GM18511 (cell line): ENCODE measurements at regions not wholly inside any gene's neighbourhood (a gene's known extent, or its start where the extent isn't known, plus 50 kb on each side); places are given as distances from the start of the nearest gene placed in this dataset.

Source experiments
- ATAC-seq: cut with Tn5 transposase; IDR thresholded peaks from one replicate; pipeline ENCODE4 v1.9.1; 2021; ENCODE audit warnings: mild to moderate bottlenecking, moderate library complexity; ENCODE audit not compliant: unreplicated experiment

DNA sequence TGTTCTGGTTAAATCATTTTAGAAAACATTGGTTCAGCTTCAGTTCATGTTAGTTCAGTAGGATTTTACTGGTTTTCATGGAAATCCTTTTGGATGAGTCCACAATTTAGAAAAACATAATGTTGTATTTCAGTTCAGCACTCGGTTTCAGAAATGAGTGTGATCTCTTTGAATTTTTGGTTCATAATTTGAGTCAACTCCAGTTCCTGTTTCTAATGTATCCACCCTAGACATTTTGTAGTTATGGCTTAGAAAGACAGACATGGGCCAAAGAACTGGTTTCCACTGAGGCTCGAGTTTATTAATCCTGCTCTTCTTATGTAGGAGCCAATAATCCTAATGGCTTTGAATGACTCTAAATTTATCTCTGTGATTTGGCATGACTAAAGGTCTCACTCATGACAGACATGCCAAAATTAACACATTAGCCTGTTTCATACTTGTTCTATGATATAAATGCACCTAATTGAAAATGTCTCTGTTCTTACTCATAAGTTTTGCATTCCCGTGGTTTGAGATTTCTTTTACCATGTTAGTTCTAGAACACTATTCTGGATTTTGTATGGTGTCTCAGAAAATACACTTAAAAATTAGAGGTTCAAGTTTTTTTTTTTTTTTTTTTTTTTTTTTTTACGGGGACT is 82.3 kb upstream of the SPRED2 start:
- ATAC-seq: no peak

- ATAC-seq: no peak
Observed at GRCh38 chr2:65512783-65513182, 80.4 kb upstream of the SPRED2 start.

DNA sequence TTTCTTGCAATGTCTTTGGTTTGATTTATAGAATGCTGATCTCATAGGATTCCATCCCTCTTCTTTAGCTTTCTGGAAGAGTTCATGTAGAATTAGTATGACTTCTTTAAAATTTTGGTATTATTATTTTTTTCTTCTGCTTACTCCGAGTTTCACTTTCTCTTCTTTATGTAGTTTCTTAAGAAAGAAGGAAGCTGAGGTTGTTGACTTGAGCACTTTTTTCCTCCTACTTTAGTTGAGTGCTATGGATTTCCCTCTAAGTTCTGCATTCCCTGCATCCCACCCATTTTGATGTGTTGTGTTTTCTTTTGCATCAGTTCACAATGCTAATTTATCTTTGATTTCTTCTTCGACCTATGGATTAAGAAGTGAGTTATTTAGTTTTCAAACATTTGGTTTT is 78.9 kb upstream of the SPRED2 start:
- no peak for ATAC-seq

DNA sequence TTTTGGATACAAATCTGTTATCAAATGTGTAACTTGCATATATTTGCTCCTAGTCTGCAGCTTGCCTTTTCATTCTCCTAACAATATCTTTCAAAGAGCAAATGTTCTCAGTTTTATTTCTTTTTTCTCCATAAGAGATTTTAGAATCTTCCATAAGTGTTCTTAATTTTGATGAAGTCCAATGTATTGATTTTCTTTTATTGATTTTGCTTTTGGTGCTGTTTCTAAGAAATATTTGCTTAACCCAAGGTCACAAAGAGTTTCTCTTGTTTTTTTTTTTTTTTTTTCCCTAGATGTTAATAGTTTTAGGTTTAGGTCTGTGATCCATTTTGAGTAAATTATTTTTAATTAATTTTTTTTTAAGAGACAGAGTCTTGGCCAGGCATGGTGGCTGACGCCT is 75.8 kb upstream of the SPRED2 start:
- no peak for ATAC-seq

- ATAC-seq: no peak
Observed at GRCh38 chr2:65507102-65508069, 75.0 kb upstream of the SPRED2 start.

DNA sequence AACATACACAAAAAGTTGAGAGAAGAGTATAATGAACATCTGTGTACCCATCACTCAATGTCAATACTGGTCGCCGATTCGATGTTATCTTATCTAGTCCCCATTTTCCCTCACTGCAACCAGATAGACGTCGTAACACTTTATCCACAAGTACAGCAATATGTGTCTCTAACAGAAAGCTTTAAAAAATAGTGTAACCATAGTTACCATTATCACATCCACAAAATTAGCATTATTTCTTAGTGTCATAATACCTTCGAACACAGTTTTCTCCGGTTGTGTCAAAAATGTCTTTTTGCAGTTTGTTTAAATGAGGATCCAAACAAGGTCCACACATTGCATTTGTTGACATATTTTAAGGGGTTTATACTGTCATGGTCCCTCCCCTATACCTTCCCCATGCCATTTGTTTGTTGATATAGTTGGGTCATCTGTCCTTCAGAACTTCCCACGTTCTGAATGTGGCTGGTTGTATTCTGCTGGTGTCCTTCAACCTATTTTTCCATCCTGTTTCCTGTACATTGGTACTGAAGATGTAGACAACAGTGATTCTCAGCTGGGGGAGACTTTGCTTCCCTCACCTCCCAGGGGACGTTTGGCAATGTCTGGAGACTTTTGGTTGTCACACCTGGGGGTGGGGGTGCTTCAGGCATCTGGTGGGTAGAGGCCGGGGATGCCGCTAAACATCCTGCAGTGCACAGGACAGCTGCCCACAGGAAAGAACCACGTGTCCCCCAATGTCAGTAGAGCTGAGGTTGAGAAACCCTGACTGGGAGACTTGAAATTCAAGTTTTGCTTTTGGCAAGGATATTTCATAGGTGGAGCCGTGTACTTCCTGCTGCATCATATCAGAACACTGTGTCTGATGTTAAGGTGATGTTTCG is 72.7 kb upstream of the SPRED2 start:
- ATAC-seq: no peak

DNA sequence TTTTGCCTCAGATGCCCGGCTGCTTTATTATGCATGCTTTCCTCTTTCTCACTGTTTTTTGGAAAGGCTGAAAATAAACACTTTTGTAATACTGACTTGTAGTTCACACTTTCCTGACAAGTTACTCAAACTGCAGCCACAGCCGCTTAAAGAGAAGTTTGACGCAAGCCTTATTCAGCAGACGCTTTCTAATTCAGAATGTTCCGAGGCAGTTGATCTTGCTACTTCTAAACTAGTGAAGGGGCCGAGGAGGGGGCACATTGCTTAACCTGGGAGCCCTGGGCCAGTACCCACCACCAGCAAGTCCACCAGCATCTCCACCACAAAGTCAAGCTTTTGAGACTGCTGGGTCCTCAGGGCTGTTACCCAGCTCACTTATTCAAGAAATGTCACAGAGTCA is 71.8 kb upstream of the SPRED2 start:
- no peak for ATAC-seq

DNA sequence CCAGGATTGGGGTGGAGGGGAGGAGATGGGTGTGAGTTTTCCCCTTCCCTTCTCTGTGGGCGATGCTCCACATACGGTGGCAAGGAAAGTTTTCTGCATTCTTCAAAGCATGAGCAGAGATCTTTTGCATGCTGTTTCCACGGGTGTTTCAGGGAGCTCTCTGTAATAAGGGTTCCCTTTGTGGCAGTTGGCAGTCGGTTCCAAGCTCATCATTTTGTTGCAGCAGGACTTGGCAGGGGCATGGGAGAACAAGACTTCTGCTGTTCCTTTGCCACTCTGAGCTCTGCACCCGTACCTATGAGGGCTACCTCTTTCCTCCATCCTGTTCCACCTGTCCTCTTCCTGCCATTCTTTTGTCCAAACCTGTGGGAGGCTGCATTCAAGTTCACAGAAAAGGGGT is 71.3 kb upstream of the SPRED2 start:
- no peak for ATAC-seq

- no peak for ATAC-seq
Observed at GRCh38 chr2:65501836-65502235, 69.4 kb upstream of the SPRED2 start.

GRCh38 chr2:65501074-65501473 is 68.7 kb upstream of the SPRED2 start:
- ATAC-seq: no peak

DNA sequence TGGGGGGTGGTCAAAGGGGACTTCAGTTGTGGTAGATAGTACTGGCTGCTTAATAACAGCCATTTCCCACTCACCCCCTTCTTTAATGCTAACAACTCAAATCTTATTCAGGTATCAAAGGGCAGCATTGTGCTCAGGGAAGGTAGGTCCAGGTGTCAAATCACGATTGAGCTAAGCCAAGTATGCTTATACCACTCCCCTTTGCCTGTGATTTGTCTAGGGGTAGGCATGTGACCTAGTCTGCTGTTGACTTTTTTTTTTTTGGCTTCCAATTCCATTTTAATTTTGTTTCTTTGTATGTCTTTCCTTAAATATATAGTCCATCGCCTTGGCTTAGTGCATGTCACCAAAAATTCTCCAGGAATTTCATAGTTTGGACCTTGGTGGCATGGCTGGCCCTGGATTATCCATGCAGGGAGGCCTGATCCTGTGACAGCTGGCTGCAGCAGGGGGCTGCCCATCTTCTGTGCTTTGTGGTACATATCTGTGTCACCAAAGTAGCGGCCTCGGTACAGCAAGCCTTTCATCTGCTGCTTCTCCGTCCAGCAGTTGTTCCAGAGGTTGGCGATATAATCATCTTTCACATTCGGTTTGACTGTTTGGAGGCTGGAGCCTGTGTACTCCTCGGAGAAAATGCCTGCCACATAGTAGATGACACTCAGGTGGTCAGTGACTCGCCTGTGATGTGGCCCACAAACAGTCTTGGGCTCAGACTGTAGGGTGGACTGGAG is 68.1 kb upstream of the SPRED2 start:
- ATAC-seq: no peak

DNA sequence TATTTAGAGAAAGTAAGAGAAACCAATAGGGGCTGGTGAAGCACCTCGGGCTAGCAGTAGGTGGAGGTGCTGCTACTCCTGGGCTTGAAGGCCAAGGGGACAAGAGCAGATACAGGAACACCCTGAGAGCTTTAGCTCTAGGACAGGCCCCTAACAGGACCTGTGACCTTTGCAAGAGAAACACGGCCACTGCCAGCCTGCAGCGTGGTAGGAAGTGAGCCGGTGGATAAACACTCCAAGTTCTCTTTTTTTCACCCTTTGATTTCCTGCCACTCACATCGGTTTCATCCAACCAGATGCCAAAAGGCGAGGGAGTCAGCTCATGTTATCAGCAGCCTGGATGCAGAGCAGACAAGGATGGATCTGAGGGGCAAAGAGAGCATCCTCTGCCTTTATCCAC is 66.8 kb upstream of the SPRED2 start:
- no peak for ATAC-seq

DNA sequence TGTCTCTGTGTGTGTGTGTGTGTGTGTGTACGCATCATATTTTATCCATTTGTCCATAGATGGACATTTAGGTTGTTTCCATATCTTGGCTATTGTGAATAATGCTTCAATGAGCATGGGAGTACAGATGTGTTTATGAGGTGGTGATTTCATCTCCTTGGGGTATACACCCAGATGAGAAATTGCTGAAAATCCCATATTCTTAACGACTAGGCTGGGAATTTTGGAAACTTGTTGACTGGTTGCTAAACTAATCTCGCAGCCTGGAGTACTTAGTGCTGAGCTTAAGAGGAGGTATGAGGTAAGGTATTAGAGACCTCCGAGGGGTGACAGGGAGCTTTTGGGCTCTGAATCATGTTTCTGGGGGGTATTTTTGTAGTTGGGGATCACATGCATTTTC is 66.0 kb upstream of the SPRED2 start:
- ATAC-seq: no peak

GRCh38 chr2:65495251-65495877 is 63.0 kb upstream of the SPRED2 start:
- ATAC-seq: no peak

DNA sequence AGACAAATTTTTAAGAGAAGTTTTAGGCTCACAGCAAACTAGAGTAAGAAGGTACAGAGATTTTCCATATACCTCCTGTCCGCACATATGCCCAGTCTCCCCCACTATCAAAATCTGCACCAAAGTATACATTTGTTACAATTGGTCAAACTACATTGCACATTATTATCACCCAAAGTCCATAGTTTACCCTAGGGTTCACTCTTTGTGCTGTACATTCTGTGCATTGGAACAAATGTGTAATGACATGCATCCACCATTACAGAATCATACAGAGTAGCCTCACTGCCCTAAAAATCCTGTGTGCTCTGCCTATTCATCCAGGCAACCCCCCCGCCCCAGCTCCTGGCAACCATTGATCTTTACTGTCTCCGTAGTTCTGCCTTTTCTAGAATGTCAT is 61.7 kb upstream of the SPRED2 start:
- ATAC-seq: no peak

GRCh38 chr2:65491381-65491905 is 59.0 kb upstream of the SPRED2 start:
- ATAC-seq: no peak

- no peak for ATAC-seq
Observed at GRCh38 chr2:65490222-65490621, 57.8 kb upstream of the SPRED2 start.

DNA sequence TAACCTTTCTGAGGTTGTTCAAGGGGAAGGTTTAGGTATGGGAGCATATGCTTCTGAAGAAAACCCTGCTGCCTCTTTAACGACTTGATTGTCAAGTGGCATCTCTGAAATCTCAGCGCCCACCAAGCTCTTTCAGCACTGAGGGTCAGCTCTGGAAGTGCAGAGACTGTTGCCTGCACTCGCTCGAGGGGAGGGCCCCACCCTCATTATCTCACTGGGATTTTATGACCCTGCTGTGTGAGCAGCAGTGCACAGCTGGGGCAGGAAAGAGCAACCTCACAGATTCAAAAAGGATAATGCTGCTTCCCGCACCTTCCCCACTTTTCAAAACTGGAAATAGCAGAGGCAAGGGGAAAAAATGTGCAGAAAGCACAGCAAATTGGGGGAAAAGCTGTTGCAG is 56.9 kb upstream of the SPRED2 start:
- no peak for ATAC-seq

DNA sequence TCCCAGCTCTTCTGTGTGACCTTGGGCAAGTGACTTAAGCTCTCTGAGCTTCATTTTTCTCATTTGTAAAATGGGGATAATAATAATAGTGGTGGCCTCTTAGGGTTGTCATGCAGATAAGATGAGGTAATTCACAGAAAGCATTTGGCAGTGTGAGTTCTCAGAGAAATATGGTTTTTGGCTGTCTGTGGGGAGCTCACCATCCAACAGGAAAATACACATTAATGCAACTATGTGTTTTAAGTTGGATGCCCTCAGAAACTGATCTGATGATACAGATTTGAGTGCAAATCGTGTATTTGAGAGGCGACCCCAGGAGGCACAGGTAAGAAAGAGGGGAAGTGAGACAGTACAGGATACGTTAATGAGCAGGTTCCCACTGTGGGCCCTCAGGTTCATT is 56.1 kb upstream of the SPRED2 start:
- ATAC-seq: no peak

- ATAC-seq: no peak
Observed at GRCh38 chr2:65487404-65487803, 55.0 kb upstream of the SPRED2 start.
